Heart left ventricle (tissue), 16 donors: ENCODE measurements at regions not wholly inside any gene's neighbourhood (a gene's known extent, or its start where the extent isn't known, plus 50 kb on each side); places are given as distances from the start of the nearest gene placed in this dataset.

Experiments used
- ATAC-seq, 4 donors: fragments of 200-7000 bp; cut with Tn5 transposase; one replicate each; pipeline ENCODE4 v1.9.1; 2020 to 2022; ENCODE audit warnings: moderate library complexity in 4 of 4, mild to moderate bottlenecking in 3 of 4, moderate number of reproducible peaks in 1 of 4
- DNase-seq, 5 donors: peaks; one replicate each; pipeline ENCODE4 v3.0.0-alpha.2; 2020
- H3K27ac ChIP-seq, 12 donors: fragments of 200-600 bp; sonication (generic) in 4 of 12; one replicate each; pipeline versions ENCODE4 v1.5.0 to v1.8.0; 2016 to 2022; ENCODE audit warnings: mild to moderate bottlenecking in 2 of 12
- H3K27me3 ChIP-seq, 9 donors: fragments of 200-600 bp; sonication (generic) in 2 of 9; one replicate each; pipeline versions ENCODE4 v1.5.1 to v1.8.0; 2016 to 2022; ENCODE audit warnings: mild to moderate bottlenecking in 3 of 9
- H3K36me3 ChIP-seq, 9 donors: fragments of 200-600 bp; sonication (generic) in 2 of 9; one replicate each; pipeline versions ENCODE4 v1.5.0 to v1.8.0; 2018 to 2022; ENCODE audit warnings: mild to moderate bottlenecking in 2 of 9
- H3K4me1 ChIP-seq, 12 donors: fragments of 200-600 bp; sonication (generic) in 4 of 12; one replicate each; pipeline versions ENCODE4 v1.5.0 to v1.8.0; 2016 to 2022; ENCODE audit warnings: mild to moderate bottlenecking in 3 of 12
- H3K4me3 ChIP-seq, 12 donors: fragments of 200-600 bp; sonication (generic) in 4 of 12; one replicate each; pipeline versions ENCODE4 v1.5.0 to v1.8.0; 2017 to 2022; ENCODE audit warnings: mild to moderate bottlenecking in 9 of 12, moderate library complexity in 4 of 12
- H3K9me3 ChIP-seq, 12 donors: fragments of 200-600 bp; sonication (generic) in 4 of 12; one replicate each; pipeline versions ENCODE4 v1.5.0 to v1.8.0; 2016 to 2022; ENCODE audit warnings: mild to moderate bottlenecking in 1 of 12
- CTCF ChIP-seq, 12 donors: fragments of 200-600 bp; sonication (generic) in 4 of 12; IDR thresholded peaks; one replicate each; pipeline versions ENCODE4 v1.5.0 to v1.8.0; 2018 to 2022; ENCODE audit warnings: antibody characterized with exemption in 12 of 12, mild to moderate bottlenecking in 5 of 12
- POLR2A ChIP-seq, 2 donors: fragments of 450-650 bp; IDR thresholded peaks; one replicate each; pipeline ENCODE4 v1.6.1; 2017; ENCODE audit warnings: antibody characterized with exemption in 2 of 2, mild to moderate bottlenecking in 2 of 2, moderate library complexity in 2 of 2
- WGBS, 4 donors: extraction: QIAGEN DNeasy Blood & Tissue Kit in 2 of 4; methylation state at CpG; one replicate each; pipeline versions ENCODE4 v1.1.5 to v1.1.7; 2013 to 2018; 5-methylcytosine and 5-hydroxymethylcytosine counted together
- intact Hi-C, 10 donors: fragments of 100-400 bp; cut with DNase I; formaldehyde crosslinking; loops; one replicate each; pipeline versions ENCODE4 v1.11.1 to v1.14.2; 2022
- donor health status: ischemic (EF 13 %, LVEDD 7.1; RV severe dilation, severe dysfunction).
- donor health status: healthy with polysubstance abuse.
- donor health status: DM: no; HTN: yes; CAD: no.
- donor health status: DM: no; HTN: no; CAD: no.
- donor health status: ischemic (EF 25% LVEDD 6.9; RV normal size, moderate dysfunction).
- donor health status: ischemic (EF 25% LVEDD 5.7; RV mildly dilated, moderate dysfunction).
- donor health status: healthy.
- donor health status: DM: yes; HTN: yes; CAD: no.
- donor health status: ischemic (EF 35%, LVEDD 5.7; RV mildly dilated, moderate dysfunction).
- donor health status: nonischemic (EF 11% LVEDD 7.7; RV severe dilation, severe dysfunction).
- donor health status: DM: yes; HTN: yes; CAD: no.
- donor health status: PGD.
- donor health status: ischemic (EF 29% LVEDD 5.4; RV normal size, mild dysfunction).
- donor health status: nonischemic (EF 23%, LVEDD 6.1; RV moderate dilation, normal function).

- peaks cover 0 to 14% (median 7%) of the 10 kb centered on the region in 12 donors for H3K4me1 ChIP-seq
- TF ChIP-seq POLR2A (IDR thresholded peaks at IDR 0.05) (no peak), CTCF (IDR thresholded peaks at IDR 0.05) (no peak)
- WGBS, 4 donors = 77 to 80% (median 79%) methylated on average over 4 of the region's 4 CpGs
- H3K4me3 ChIP-seq = no peak overlapping the region
- no peaks in the 10 kb centered on the region for H3K36me3 ChIP-seq
- H3K27ac ChIP-seq = no peak overlapping the region
- DNase-seq (no peak), ATAC-seq (no peak)
- intact Hi-C loops = loop anchor here in 2 of 10 donors (10.0 kb wide), 2 partner anchors 90 to 100 kb away; no protein-coding TSS in a partner anchor
- H3K9me3 ChIP-seq = no peaks in the 10 kb centered on the region
- no peaks in the 10 kb centered on the region for H3K27me3 ChIP-seq
Measured at GRCh38 chr6:80454661-80455365, 348.3 kb downstream of the BCKDHB start.

DNA sequence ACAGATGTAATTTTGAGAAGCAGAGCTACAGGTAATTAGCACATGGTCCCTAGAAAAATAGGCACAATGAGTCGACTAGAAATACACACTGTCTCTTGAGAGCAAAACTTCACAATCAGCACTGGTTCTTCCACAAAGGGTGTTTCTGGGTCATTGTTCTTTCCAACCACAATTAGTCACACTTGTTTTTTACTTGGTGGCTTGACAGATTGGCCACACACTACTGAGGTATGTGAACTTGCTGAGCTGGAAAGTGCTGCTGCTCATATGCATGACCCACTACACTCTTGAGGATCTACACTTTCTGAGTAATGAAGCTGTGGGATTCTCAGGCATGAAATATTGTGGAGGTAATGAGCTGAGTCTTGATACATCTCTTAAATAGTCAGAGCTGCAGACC is 347.7 kb downstream of the BCKDHB start:
- TF ChIP-seq POLR2A (IDR thresholded peaks at IDR 0.05) (no peak), CTCF (IDR thresholded peaks at IDR 0.05) (no peak)
- no peaks in the 10 kb centered on the region for H3K9me3 ChIP-seq
- H3K36me3 ChIP-seq = no peaks in the 10 kb centered on the region
- no peaks in the 10 kb centered on the region for H3K27me3 ChIP-seq
- DNase-seq = no peak
- intact Hi-C loops = loop anchor here in 2 of 10 donors (10.0 kb wide), 2 partner anchors 89 to 99 kb away; no protein-coding TSS in a partner anchor
- H3K4me1 ChIP-seq = peaks cover 0 to 19% (median 7%) of the 10 kb centered on the region in 12 donors
- H3K27ac ChIP-seq = no peak overlapping the region
- WGBS, 4 donors = 46 to 67% (median 51%) methylated on average over 1 of the region's 1 CpG
- H3K4me3 ChIP-seq = no peak overlapping the region
- no peak for ATAC-seq

- 11 to 34% (median 20%) methylated on average over 1 of the region's 1 CpG for WGBS, 4 donors
- TF ChIP-seq CTCF (IDR thresholded peaks at IDR 0.05) = no peak
- no peak for TF ChIP-seq POLR2A (IDR thresholded peaks at IDR 0.05)
- no peaks in the 10 kb centered on the region for H3K36me3 ChIP-seq
- DNase-seq = no peak
- no peak overlapping the region for H3K4me3 ChIP-seq
- intact Hi-C loops = loop anchor here in 2 of 10 donors (10.0 kb wide), 2 partner anchors 85 to 95 kb away; no protein-coding TSS in a partner anchor
- H3K4me1 ChIP-seq = peaks cover 0 to 8% (median 0%) of the 10 kb centered on the region in 12 donors
- peaks cover 0 to 19% (median 0%) of the 10 kb centered on the region in 12 donors for H3K9me3 ChIP-seq
- no peaks in the 10 kb centered on the region for H3K27me3 ChIP-seq
- ATAC-seq = no peak
- no peak overlapping the region for H3K27ac ChIP-seq
Measured at GRCh38 chr6:80449726-80450125, 343.3 kb downstream of the BCKDHB start.

GRCh38 chr6:80446454-80447045 is 340.1 kb downstream of the BCKDHB start:
- DNase-seq = no peak
- H3K27ac ChIP-seq = no peak overlapping the region
- no peaks in the 10 kb centered on the region for H3K36me3 ChIP-seq
- H3K4me3 ChIP-seq = no peak overlapping the region
- H3K9me3 ChIP-seq = peaks cover 0 to 20% (median 0%) of the 10 kb centered on the region in 12 donors
- ATAC-seq = no peak
- TF ChIP-seq POLR2A (IDR thresholded peaks at IDR 0.05) (no peak), CTCF (IDR thresholded peaks at IDR 0.05) (no peak)
- no peaks in the 10 kb centered on the region for H3K27me3 ChIP-seq
- peaks cover 0 to 8% (median 0%) of the 10 kb centered on the region in 12 donors for H3K4me1 ChIP-seq
- 94 to 98% (median 97%) methylated on average over 5 of the region's 5 CpGs for WGBS, 4 donors
- intact Hi-C loops = no loop called here
